SW 1271 (cell line): ENCODE measurements at regions not wholly inside any gene's neighbourhood (a gene's known extent, or its start where the extent isn't known, plus 50 kb on each side); places are given as distances from the start of the nearest gene placed in this dataset.
"Not testable (repeated sequence)": the region's sequence is repeated elsewhere in the genome, so short reads cannot be mapped to it uniquely, and the experiment has no call there.

Source experiments
- DNase-seq, 2 experiments: peaks; one replicate each; lab custom pipeline; 2025; lab: John Stamatoyannopoulos, UW

DNA sequence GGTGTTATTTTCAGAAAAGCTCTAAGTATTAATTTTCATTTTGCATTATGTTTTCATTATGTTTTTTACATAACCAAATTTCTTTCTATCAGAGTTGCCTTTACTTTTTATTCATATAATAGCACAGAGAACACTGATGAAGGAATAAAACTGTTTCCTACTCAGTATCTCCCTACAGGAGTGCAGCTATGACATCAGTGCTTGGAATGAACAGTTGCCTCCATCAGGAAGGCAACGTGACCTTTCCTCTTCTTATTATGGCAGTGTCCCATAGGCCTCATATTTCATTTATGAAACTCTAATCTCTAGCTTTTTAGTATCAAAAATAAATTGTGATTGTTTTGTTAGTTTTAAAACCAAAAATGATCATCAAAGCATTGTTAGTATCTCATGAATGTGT is 712.8 kb downstream of the CD109 start:
- DNase-seq = no peak

- no peak for DNase-seq
These were observed 708.4 kb downstream of the CD109 start for GRCh38 chr6:74404366-74404765.

DNA sequence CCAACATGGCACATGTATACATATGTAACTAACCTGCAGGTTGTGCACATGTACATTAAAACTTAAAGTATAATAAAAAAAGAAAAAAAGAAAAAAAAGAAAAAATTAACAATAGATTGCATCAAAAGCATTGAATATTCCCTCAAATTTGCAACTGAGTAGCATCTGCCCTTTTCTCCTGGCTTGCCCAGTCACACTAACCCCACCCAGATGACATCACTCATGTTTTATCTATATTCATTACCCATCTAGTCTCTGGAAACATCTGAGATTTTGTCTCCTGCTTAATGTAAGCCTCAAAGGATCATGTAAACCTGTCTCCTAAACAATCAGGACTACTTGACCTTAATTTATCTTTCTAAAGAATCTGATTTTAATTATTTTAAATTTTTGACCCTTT is 706.8 kb downstream of the CD109 start:
- no peak for DNase-seq

GRCh38 chr6:74378437-74378836 is 682.4 kb downstream of the CD109 start:
- DNase-seq = not testable (repeated sequence)

DNA sequence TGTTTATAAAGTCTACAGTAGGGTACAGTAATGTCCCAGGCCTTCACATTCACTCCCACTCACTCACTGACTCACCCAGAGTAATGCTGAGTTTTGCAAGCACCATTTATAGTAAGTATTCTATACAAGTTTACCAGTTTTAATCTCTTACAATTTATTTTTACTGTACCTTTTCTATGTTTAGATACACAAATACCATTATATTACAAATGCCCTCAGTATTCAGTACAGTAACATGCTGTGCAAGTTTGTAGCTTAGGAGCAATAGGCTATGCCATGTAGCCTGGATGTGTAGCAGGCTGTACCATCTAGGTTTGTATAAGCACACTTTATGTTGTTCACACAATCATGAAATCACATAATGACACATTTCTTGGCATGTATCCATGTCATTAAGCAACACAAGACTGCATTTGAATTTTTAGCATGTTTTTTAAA is 673.6 kb downstream of the CD109 start:
- no peak for DNase-seq

- no peak for DNase-seq
These were observed 672.7 kb downstream of the CD109 start for GRCh38 chr6:74368746-74369145.

GRCh38 chr6:74366634-74367033 is 670.6 kb downstream of the CD109 start:
- DNase-seq = no peak

- DNase-seq = no peak
These were observed 666.4 kb downstream of the CD109 start for GRCh38 chr6:74362391-74362790.

DNA sequence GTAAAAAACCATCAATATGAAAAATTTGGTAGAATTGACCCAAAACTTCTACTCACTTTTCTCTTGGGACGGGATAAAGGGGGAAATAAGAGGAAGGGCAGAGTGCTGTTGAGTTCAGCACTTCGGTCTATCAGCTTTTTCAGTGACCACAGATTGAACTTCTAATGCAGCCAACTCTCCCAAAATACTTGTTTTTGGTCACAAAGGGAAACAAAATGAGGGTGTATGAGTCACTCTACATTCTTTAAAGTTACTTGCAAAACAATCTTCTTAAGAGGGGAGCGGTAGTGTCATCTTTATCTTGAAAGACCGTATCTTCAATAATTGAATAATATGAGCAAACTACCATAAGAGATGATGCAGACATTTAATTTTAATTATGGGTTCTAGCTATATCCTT is 661.3 kb downstream of the CD109 start:
- no peak for DNase-seq

- peak; percentile 39 to 71 for DNase-seq
These were observed 660.4 kb downstream of the CD109 start for GRCh38 chr6:74356391-74356790.

- DNase-seq = no peak
These were observed 651.0 kb downstream of the CD109 start for GRCh38 chr6:74346936-74347535.

DNA sequence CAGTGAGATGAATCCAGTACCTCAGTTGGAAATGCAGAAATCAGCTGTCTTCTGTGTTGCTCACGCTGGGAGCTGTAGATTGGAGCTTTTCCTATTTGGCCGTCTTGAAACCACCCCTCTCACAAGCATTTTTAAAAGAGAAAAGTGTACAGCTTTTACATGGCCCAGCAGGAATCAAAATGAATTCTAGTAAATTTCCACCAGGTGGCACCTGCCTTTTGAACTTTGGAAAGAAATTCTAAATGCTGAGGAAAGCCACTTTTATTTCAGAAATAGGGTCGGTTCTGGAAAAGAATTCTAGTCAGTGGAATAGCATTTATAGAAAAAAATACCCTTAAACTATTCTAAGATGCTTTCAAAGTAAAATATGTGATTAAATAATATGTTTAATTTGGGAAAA is 647.8 kb downstream of the CD109 start:
- DNase-seq = peak in 1 of 2 experiments; percentile 8

DNA sequence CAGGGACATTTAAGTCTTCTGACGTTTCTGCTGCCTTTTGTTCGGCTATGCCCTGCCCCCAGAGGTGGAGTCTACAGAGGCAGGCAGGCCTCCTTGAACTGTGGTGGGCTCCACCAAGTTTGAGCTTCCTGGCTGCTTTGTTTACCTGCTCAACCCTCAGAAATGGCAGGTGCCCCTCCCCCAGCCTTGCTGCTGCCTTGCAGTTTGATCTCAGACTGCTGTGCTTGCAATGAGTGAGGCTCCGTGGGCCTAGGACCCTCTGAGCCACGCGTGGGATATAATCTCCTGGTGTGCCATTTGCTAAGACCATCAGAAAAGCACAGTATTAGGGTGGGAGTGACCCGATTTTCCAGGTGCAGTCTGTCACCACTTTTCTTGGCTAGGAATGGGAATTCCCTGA is 647.3 kb downstream of the CD109 start:
- not testable (repeated sequence) for DNase-seq

DNA sequence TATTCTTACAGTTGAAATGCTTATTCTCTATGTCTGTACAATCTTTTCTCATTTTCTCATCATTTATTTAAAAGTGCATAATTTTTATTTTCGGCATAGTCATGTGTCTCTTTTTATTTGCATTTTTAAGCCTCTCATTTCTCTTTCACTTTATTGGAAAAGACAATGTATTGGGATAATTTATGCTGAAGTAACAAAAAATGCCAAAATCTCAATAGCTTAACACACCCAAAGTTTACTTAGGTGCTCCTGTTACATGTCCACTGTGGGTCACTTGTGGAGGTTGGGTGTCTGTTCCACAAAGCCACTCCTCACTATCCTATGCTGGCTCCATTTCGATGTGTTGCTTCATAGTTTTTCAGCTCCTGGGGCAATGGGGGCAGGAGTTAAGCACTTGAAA is 638.7 kb downstream of the CD109 start:
- DNase-seq = no peak

DNA sequence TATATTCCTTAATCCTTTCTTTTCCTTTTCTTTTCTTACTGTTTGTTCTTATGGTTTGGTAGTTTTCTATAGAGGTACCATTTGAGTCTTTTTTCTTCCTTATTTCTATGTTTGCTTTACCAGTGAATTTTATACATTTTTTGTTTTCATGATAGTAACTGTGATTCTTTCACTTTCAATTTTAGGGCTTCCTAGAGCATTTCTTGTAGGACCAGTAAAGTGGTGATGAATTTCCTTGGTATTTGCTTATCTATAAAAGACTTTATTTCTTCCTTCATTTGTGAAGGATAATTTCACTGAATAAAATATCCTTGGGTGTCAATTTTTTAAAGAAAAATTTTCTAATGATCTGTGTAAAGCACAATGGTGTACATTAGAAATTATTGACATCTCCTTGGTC is 637.4 kb downstream of the CD109 start:
- DNase-seq = no peak

- no peak for DNase-seq
These were observed 624.7 kb downstream of the CD109 start for GRCh38 chr6:74320715-74321114.

GRCh38 chr6:74320074-74320473 is 624.1 kb downstream of the CD109 start:
- no peak for DNase-seq

DNA sequence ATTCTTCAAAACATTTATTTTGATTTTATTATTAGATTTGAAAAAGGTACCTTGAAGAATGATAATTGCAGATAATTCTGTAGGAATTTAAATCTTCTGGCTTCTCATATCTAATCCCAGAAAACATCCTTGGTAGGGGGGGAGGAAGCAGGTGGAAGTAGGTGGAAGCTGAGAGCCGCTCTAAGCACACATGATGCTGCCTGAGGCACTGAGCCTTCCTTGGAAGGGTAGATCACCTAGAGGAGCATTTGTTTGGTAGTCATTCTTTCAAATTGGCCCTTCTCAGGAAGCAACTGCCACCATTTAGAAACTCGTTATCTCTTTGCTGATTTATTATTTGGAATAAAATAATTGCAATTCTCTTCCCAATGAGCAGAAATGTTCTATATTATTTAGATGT is 623.3 kb downstream of the CD109 start:
- DNase-seq = no peak

DNA sequence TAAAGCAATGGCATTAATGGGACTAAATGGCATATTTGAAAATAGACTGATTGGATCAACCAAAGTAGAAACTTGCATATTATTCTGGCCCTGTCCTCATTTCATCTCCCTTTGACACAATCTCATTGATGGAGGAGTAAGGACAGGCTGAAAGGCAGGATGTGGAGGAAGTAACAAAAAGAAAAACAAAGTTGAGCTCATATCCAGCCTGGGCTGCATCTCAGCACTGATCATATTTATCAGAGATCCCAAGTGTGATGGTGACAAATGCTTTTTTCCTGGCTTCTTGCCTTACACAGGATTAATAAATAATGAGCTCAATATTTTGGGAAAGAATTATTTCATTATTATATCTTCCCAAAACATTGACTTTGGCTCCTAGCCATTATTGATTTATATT is 622.7 kb downstream of the CD109 start:
- no peak for DNase-seq

DNA sequence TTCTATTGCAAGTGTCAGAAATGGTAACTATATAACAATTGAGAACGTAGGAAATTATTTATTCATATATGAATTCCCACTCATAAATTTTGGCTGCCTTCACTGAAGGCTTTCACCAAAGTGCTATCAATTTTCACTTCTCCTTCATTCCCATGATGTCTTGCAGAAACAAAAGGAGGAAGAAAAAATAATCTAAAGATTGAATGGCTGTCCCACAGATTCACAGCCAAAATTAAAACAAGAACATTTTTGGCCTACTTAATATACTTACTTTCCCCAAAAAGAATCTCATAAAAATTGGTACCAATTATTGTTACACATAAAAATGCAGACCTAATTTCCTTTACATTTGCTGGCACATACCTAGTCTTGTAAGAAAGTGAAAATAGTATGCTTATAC is 616.1 kb downstream of the CD109 start:
- DNase-seq = no peak

GRCh38 chr6:74311431-74311830 is 615.4 kb downstream of the CD109 start:
- no peak for DNase-seq

GRCh38 chr6:74289884-74290283 is 593.9 kb downstream of the CD109 start:
- DNase-seq = no peak

DNA sequence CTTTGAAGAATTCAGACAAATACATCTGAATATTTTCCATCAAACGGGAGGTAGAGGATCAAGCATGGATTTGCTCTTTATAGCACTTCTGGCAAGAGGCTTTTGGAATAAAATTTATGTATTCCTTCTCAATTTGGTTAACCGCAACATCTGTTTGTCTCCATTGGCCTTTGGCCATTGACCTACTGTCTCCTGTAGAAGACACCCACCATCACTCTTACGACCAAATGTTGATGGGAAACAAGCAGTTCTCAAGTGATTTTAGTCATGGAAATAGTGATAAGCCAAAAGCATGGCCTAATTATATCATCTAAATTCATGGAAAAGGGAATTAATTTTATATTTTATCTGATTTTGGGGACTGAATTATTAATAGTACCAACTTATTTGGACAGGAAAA is 591.9 kb downstream of the CD109 start:
- no peak for DNase-seq

DNA sequence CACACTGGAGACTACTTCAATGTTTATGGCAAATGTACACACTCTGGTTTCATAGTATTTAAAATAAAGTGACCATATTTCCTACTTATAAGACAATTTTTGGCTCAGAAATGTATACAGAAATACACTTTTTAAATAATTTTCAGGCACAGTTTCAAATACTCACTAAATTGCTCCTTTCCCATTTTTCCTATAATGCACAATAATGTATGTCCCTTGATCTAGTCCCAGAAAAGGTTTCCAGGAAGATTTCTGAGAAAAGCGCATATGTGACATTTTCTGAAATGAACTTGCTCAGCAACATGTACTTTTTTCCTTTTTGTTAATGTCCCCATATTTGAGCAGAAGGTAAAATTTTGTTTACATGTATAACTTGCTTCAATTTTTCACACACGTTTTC is 591.4 kb downstream of the CD109 start:
- DNase-seq = no peak

DNA sequence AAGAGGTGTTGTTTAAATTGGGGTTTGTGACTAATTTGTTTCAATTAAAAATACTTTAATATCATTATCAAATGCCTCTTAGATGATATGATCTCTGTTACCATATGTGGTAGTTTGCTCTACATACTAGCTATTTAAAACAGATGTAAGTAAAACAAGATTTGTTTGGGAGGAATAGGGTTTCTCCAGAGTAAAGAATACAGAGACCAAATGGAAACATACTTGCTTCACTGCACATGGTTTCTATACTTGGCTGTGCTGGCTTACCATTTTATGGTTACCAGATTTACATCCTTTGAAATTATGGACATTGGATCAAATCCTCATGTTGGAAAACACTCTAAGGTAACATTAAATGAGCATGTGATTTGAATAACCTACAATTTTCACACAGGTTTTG is 588.3 kb downstream of the CD109 start:
- no peak for DNase-seq
